ENCODE measurements at regions not wholly inside any gene's neighbourhood (a gene's known extent, or its start where the extent isn't known, plus 50 kb on each side); places are given as distances from the start of the nearest gene placed in this dataset.

- Histone ChIP-seq H3K4me3 (replicated peaks in 1 of 3) (no peak overlapping the region), H3K4me1 (peaks cover 15 to 27% of the 10 kb centered on the region in 2 donors), H3K9me3 (no peaks in the 10 kb centered on the region), H3K36me3 (no peaks in the 10 kb centered on the region), H3K27me3 (peaks cover 52% of the 10 kb centered on the region), H3K27ac (no peak overlapping the region)
- WGBS, 2 donors = 13 to 18% methylated on average over 9 of the region's 9 CpGs
- DNase-seq = no peak
- intact Hi-C loops (cut with DNase I) = no loop called here
- TF ChIP-seq POLR2A (IDR thresholded peaks at IDR 0.05) = no peak
- no peak for TF ChIP-seq CTCF (IDR thresholded peaks at IDR 0.05)
These were observed 83.2 kb downstream of the NR2F2 start for GRCh38 chr15:96413657-96414056.

GRCh38 chr15:96414875-96415274 lies 84.4 kb downstream of the NR2F2 start:
- 20 to 27% methylated on average over 7 to 8 of the region's 8 CpGs for WGBS, 2 donors
- no peak overlapping the region for H3K4me3 ChIP-seq (replicated peaks in 1 of 3)
- H3K4me1 ChIP-seq = peaks cover 7 to 15% of the 10 kb centered on the region in 2 donors
- H3K27me3 ChIP-seq = peaks cover 40% of the 10 kb centered on the region
- no peak for DNase-seq
- intact Hi-C loops (cut with DNase I) = no loop called here
- no peaks in the 10 kb centered on the region for H3K36me3 ChIP-seq
- H3K9me3 ChIP-seq = no peaks in the 10 kb centered on the region
- TF ChIP-seq POLR2A (IDR thresholded peaks at IDR 0.05) (no peak), CTCF (IDR thresholded peaks at IDR 0.05) (no peak)
- no peak overlapping the region for H3K27ac ChIP-seq

- no peak for DNase-seq
- Histone ChIP-seq H3K4me1 (peaks cover 7 to 13% of the 10 kb centered on the region in 2 donors), H3K9me3 (no peaks in the 10 kb centered on the region), H3K27me3 (peaks cover 32% of the 10 kb centered on the region), H3K4me3 (replicated peaks in 1 of 3) (no peak overlapping the region), H3K27ac (no peak overlapping the region), H3K36me3 (no peaks in the 10 kb centered on the region)
- WGBS, 2 donors = 17 to 20% methylated on average over 21 of the region's 21 CpGs
- intact Hi-C loops (cut with DNase I) = no loop called here
- TF ChIP-seq POLR2A (IDR thresholded peaks at IDR 0.05) (no peak), CTCF (IDR thresholded peaks at IDR 0.05) (no peak)
These were observed 85.2 kb downstream of the NR2F2 start for GRCh38 chr15:96415513-96416217.

GRCh38 chr15:96416218-96416933 lies 85.9 kb downstream of the NR2F2 start:
- intact Hi-C loops (cut with DNase I) = no loop called here
- H3K27me3 ChIP-seq = peaks cover 27% of the 10 kb centered on the region
- DNase-seq = no peak
- TF ChIP-seq POLR2A (IDR thresholded peaks at IDR 0.05) = no peak
- TF ChIP-seq CTCF (IDR thresholded peaks at IDR 0.05) = no peak
- no peak overlapping the region for H3K4me3 ChIP-seq (replicated peaks in 1 of 3)
- no peaks in the 10 kb centered on the region for H3K36me3 ChIP-seq
- no peak overlapping the region for H3K27ac ChIP-seq
- 9 to 11% methylated on average over 18 to 20 of the region's 58 CpGs for WGBS, 2 donors
- no peaks in the 10 kb centered on the region for H3K9me3 ChIP-seq
- H3K4me1 ChIP-seq = peaks cover 7 to 13% of the 10 kb centered on the region in 2 donors

Measured in thyroid gland (tissue), 4 donors.